Kidney (tissue), 13 donors: ENCODE measurements at regions not wholly inside any gene's neighbourhood (a gene's known extent, or its start where the extent isn't known, plus 50 kb on each side); places are given as distances from the start of the nearest gene placed in this dataset.

Source experiments
- DNase-seq, 5 donors: peaks; one replicate each; pipeline ENCODE4 v3.0.0-alpha.2; 2013 to 2020
- FAIRE-seq: peaks from 2 replicates; lab custom pipeline; 2012; peaks lifted over from hg19 to GRCh38; lab: Jason Lieb, UNC
- H3K27ac ChIP-seq, 2 donors: one replicate each; pipeline ENCODE4 v1.7.0; 2013; ENCODE audit warnings: low read depth in 2 of 2, low read length in 2 of 2, inconsistent platforms in 1 of 2
- H3K27me3 ChIP-seq: one replicate; pipeline ENCODE4 v1.7.1; 2013; ENCODE audit warnings: low read length, inconsistent platforms; ENCODE audit not compliant: control insufficient read depth, insufficient read depth
- H3K36me3 ChIP-seq, 3 donors: one replicate each; pipeline versions ENCODE4 v1.7.0 to v1.7.1; 2013; ENCODE audit warnings: low read length in 3 of 3, control low read depth in 1 of 3, inconsistent platforms in 1 of 3; ENCODE audit not compliant: insufficient read depth in 3 of 3, control insufficient read depth in 2 of 3
- H3K4me1 ChIP-seq, 3 donors: one replicate each; pipeline versions ENCODE4 v1.7.0 to v1.7.1; 2013; ENCODE audit warnings: low read length in 3 of 3, inconsistent platforms in 1 of 3, low read depth in 1 of 3; ENCODE audit not compliant: control insufficient read depth in 2 of 3, insufficient read depth in 2 of 3
- H3K4me3 ChIP-seq, 3 donors: one replicate each; pipeline versions ENCODE4 v1.7.0 to v1.8.1; 2013; ENCODE audit warnings: low read length in 3 of 3, control low read depth in 1 of 3, inconsistent platforms in 1 of 3
- H3K9ac ChIP-seq, 3 donors: one replicate each; pipeline versions ENCODE4 v1.7.0 to v1.7.1; 2013; ENCODE audit warnings: low read length in 3 of 3, control low read depth in 1 of 3, inconsistent platforms in 1 of 3
- H3K9me3 ChIP-seq, 3 donors: one replicate each; pipeline versions ENCODE4 v1.7.0 to v1.7.1; 2013; ENCODE audit warnings: low read length in 3 of 3, control low read depth in 1 of 3, inconsistent platforms in 1 of 3; ENCODE audit not compliant: control insufficient read depth in 2 of 3, insufficient read depth in 1 of 3
- CTCF ChIP-seq: IDR thresholded peaks from 3 replicates; pipeline ENCODE4 v1.5.1; 2012; ENCODE audit warnings: mild to moderate bottlenecking, moderate library complexity, borderline replicate concordance; ENCODE audit not compliant: insufficient read depth; ENCODE audit errors: extremely low read depth
- intact Hi-C: fragments of 100-400 bp; cut with DNase I; formaldehyde crosslinking; loops from one replicate; pipeline ENCODE4 v1.11.1; 2022
- donor health status: control.
- donor health status: control.
- donor health status: control.
- donor health status: control.
- donor health status: control.
- donor health status: DM: yes; HTN: yes; CAD: no.
- donor health status: Normal renal cell carcinoma (clear cell type).

GRCh38 chr2:8264981-8265380 is 416.9 kb upstream of the ID2 start:
- TF ChIP-seq CTCF = no peak
- Histone ChIP-seq H3K4me3 (no peak overlapping the region), H3K9ac (no peak overlapping the region), H3K27me3 (no peaks in the 10 kb centered on the region), H3K4me1 (no peaks in the 10 kb centered on the region), H3K36me3 (no peaks in the 10 kb centered on the region), H3K27ac (no peak overlapping the region), H3K9me3 (no peaks in the 10 kb centered on the region)
- no peak for FAIRE-seq
- intact Hi-C loops = no loop called here
- no peak for DNase-seq

GRCh38 chr2:8265476-8266226 is 416.2 kb upstream of the ID2 start:
- intact Hi-C loops = no loop called here
- H3K4me3 ChIP-seq = no peak overlapping the region
- no peak for FAIRE-seq
- no peaks in the 10 kb centered on the region for H3K36me3 ChIP-seq
- H3K4me1 ChIP-seq = no peaks in the 10 kb centered on the region
- no peak overlapping the region for H3K27ac ChIP-seq
- no peak for TF ChIP-seq CTCF
- H3K9me3 ChIP-seq = no peaks in the 10 kb centered on the region
- no peaks in the 10 kb centered on the region for H3K27me3 ChIP-seq
- no peak overlapping the region for H3K9ac ChIP-seq
- no peak for DNase-seq

GRCh38 chr2:8266563-8266962 is 415.3 kb upstream of the ID2 start:
- H3K9me3 ChIP-seq = no peaks in the 10 kb centered on the region
- DNase-seq (no peak), FAIRE-seq (no peak)
- intact Hi-C loops = no loop called here
- H3K4me1 ChIP-seq = no peaks in the 10 kb centered on the region
- H3K4me3 ChIP-seq = no peak overlapping the region
- H3K9ac ChIP-seq = no peak overlapping the region
- no peaks in the 10 kb centered on the region for H3K36me3 ChIP-seq
- no peak for TF ChIP-seq CTCF
- H3K27ac ChIP-seq = no peak overlapping the region
- no peaks in the 10 kb centered on the region for H3K27me3 ChIP-seq

GRCh38 chr2:8267048-8267447 is 414.8 kb upstream of the ID2 start:
- FAIRE-seq (no peak), DNase-seq (no peak)
- Histone ChIP-seq H3K27me3 (no peaks in the 10 kb centered on the region), H3K27ac (no peak overlapping the region), H3K36me3 (no peaks in the 10 kb centered on the region), H3K9me3 (no peaks in the 10 kb centered on the region), H3K4me3 (no peak overlapping the region), H3K4me1 (no peaks in the 10 kb centered on the region), H3K9ac (no peak overlapping the region)
- TF ChIP-seq CTCF = no peak
- intact Hi-C loops = no loop called here
